ENCODE measurements at regions not wholly inside any gene's neighbourhood (a gene's known extent, or its start where the extent isn't known, plus 50 kb on each side); places are given as distances from the start of the nearest gene placed in this dataset.

GRCh38 chr2:219829667-219830352 lies 202.4 kb downstream of the SLC4A3 start:
- no peak for DNase-seq (ENCODE audit: low read depth)
- H3K4me3 ChIP-seq (ENCODE audit: low read depth, low read length) = no peak overlapping the region
- TF ChIP-seq, protein P1, sequence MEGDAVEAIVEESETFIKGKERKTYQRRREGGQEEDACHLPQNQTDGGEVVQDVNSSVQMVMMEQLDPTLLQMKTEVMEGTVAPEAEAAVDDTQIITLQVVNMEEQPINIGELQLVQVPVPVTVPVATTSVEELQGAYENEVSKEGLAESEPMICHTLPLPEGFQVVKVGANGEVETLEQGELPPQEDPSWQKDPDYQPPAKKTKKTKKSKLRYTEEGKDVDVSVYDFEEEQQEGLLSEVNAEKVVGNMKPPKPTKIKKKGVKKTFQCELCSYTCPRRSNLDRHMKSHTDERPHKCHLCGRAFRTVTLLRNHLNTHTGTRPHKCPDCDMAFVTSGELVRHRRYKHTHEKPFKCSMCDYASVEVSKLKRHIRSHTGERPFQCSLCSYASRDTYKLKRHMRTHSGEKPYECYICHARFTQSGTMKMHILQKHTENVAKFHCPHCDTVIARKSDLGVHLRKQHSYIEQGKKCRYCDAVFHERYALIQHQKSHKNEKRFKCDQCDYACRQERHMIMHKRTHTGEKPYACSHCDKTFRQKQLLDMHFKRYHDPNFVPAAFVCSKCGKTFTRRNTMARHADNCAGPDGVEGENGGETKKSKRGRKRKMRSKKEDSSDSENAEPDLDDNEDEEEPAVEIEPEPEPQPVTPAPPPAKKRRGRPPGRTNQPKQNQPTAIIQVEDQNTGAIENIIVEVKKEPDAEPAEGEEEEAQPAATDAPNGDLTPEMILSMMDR (IDR thresholded peaks at IDR 0.05; ENCODE audit: control insufficient read depth, extremely low read depth, insufficient read depth) = no peak

- H3K4me3 ChIP-seq (ENCODE audit: low read depth, low read length) = no peak overlapping the region
- TF ChIP-seq, protein P1 (IDR thresholded peaks at IDR 0.05; ENCODE audit: control insufficient read depth, extremely low read depth, insufficient read depth) = no peak
- DNase-seq (ENCODE audit: low read depth) = no peak
Measured at GRCh38 chr2:219830353-219830738, 202.9 kb downstream of the SLC4A3 start.

- H3K4me3 ChIP-seq (ENCODE audit: low read depth, low read length) = no peak overlapping the region
- TF ChIP-seq, protein P1 (IDR thresholded peaks at IDR 0.05; ENCODE audit: control insufficient read depth, extremely low read depth, insufficient read depth) = no peak
- no peak for DNase-seq (ENCODE audit: low read depth)
Measured at GRCh38 chr2:219831957-219832356, 204.5 kb downstream of the SLC4A3 start.

DNA sequence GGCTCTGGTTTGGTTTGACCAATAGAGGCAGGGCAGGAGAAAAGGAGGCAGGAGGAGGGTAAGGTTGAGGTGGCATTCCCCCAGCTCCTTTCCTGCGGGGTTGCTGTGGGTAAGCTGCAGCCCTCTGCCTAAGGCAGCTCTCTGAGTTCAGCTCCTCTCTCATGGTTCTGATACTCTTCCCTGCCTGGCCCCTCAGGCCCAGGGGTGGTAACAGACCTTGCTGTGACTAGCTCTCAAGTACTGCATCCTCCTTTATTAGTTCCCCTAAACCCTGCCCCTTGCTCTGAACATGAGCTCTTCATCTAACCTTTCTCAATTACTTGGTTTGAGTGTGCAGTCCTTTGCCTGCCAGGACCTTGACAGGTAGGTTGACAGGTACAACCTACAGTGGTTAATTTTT lies 205.5 kb downstream of the SLC4A3 start:
- no peak overlapping the region for H3K4me3 ChIP-seq (ENCODE audit: low read depth, low read length)
- TF ChIP-seq, protein P1 (IDR thresholded peaks at IDR 0.05; ENCODE audit: control insufficient read depth, extremely low read depth, insufficient read depth) = no peak
- DNase-seq (ENCODE audit: low read depth) = no peak

DNA sequence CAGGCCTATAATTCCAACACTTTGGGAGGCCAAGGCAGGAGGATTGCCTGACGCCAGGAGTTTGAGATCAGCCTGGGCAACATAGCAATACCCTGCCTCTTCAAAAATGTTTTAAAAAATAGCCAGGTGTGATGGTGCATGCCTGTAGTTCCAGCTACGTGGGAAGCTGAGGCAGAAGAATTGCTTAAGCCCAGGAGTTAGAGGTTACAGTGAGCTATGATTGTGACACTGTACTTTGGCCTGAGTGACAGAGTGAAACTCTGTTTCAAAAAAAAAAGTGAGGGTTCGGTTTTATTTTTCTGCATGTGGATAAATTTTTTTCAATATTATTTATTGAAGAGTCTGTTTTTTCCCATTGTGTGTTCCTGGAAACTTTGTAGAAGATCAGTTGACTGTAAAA lies 208.1 kb downstream of the SLC4A3 start:
- TF ChIP-seq, protein P1 (IDR thresholded peaks at IDR 0.05; ENCODE audit: control insufficient read depth, extremely low read depth, insufficient read depth) = no peak
- DNase-seq (ENCODE audit: low read depth) = no peak
- H3K4me3 ChIP-seq (ENCODE audit: low read depth, low read length) = no peak overlapping the region

DNA sequence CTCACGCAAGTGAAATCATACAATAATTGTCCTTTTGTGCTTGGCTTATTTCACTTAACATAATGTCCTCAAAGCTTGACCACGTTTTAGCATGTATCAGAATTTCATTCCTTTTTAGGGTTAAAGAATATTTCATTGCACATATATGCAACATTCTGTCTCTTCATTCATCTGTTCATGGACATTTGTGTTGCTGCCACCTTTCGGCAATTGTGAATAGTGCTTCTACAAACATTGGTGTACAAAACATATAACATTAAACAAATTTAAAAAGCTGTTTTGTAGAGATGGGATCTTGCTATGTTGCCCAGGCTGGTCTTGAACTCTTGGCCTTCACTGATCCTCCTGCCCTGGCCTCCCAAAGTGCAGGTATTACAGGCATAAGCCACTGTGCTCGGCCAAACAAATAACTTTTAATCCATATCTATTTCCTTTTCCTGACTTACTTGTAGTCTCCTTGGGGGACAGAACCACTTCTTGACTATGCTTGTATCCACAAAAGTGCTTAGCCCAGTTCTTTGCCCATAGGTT lies 209.3 kb downstream of the SLC4A3 start:
- DNase-seq (ENCODE audit: low read depth) = no peak
- TF ChIP-seq, protein P1 (IDR thresholded peaks at IDR 0.05; ENCODE audit: control insufficient read depth, extremely low read depth, insufficient read depth) = peak; percentile 43
- no peak overlapping the region for H3K4me3 ChIP-seq (ENCODE audit: low read depth, low read length)

All from LNCaP clone FGC (cell line).